ENCODE measurements at regions not wholly inside any gene's neighbourhood (a gene's known extent, or its start where the extent isn't known, plus 50 kb on each side); places are given as distances from the start of the nearest gene placed in this dataset.

DNA sequence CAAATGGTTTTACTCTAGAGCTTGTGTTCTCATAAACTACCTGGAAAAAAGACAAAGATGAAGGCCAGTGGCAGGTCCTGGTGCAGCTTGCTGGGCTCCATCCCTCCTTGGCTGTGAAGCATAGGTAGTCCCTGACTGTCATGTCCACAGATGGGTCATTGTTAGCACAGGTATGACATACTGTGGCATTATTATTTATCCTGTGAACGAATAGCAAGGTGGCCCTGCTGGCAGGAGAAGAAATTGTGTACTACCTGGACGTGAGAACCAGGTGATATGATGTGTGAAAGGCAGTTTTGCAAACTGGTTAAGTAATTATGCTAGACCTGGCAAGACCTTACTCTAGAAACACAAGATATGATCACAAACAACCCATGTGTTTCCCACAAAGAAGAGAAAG is 63.9 kb downstream of the CCDC71L start:
- TF ChIP-seq EP300 (IDR thresholded peaks at IDR 0.05) (no peak), POLR2AphosphoS5 (IDR thresholded peaks at IDR 0.05) (no peak)
- TF ChIP-seq, protein P1, sequence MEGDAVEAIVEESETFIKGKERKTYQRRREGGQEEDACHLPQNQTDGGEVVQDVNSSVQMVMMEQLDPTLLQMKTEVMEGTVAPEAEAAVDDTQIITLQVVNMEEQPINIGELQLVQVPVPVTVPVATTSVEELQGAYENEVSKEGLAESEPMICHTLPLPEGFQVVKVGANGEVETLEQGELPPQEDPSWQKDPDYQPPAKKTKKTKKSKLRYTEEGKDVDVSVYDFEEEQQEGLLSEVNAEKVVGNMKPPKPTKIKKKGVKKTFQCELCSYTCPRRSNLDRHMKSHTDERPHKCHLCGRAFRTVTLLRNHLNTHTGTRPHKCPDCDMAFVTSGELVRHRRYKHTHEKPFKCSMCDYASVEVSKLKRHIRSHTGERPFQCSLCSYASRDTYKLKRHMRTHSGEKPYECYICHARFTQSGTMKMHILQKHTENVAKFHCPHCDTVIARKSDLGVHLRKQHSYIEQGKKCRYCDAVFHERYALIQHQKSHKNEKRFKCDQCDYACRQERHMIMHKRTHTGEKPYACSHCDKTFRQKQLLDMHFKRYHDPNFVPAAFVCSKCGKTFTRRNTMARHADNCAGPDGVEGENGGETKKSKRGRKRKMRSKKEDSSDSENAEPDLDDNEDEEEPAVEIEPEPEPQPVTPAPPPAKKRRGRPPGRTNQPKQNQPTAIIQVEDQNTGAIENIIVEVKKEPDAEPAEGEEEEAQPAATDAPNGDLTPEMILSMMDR (IDR thresholded peaks at IDR 0.05): no peak
